HG03439 (cell line): ENCODE measurements at regions not wholly inside any gene's neighbourhood (a gene's known extent, or its start where the extent isn't known, plus 50 kb on each side); places are given as distances from the start of the nearest gene placed in this dataset.

Source experiments
- ATAC-seq: cut with Tn5 transposase; IDR thresholded peaks from one replicate; pipeline ENCODE4 v1.9.1; 2021; ENCODE audit warnings: mild to moderate bottlenecking, moderate library complexity; ENCODE audit not compliant: unreplicated experiment

GRCh38 chr14:42470427-42470719 lies 863.7 kb downstream of the LRFN5 start:
- no peak for ATAC-seq

DNA sequence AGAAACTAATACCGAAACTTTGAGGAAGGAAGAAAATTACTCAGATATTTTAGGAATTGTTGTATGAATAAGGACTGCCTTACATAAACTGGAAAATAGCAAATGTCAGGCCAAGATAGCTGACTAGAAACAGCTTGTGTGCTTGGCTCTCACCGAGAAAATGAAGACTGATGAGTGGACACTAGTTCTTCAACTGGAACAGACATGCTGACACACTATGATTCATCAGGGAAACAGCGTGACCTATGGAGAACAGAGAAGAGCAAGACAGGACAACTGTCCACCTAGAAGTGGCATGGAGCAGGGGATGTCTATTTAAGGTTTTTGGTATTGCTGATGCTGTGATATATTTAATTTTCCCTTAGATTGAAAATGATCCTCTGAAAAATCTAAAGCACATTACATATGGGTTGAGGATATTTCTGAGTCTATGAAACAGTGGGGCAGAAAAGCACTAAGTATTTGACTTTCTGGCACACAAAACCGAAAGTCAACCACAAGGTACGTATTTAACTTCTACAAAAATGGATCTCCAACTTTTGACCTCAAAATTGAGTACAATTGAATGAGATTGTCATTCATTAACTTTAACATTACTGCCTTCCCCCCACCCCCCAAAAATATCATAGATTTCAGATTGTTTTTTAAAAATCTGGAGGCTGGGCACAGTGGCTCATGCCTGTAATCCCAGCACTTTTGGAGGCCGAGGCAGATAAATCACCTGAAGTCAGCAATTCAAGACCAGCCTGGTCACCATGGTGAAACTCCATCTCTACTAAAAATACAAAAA lies 863.2 kb downstream of the LRFN5 start:
- no peak for ATAC-seq

GRCh38 chr14:42460673-42461072 lies 854.0 kb downstream of the LRFN5 start:
- no peak for ATAC-seq

DNA sequence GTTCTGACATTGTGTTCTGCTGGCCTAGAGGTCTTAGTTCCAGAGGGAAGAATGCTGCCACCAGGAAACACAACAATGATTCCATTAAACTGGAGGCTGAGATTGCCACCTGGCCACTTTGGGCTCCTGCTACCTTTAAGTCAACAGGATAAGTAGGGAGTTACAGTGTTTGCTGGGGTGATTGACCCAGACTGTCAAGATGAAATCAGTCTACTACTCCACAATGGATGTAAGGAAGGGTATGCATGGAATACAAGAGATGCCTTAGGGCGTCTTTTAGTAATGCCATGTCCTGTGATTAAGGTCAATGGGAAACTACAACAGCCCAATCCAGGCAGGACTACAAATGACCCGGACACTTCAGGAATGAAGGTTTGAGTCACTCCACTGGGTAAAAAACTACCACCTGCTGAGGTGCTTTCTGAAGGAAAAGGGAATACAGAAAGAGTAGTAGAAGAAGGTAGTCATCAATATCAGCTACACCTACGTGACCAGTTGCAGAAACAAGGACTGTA lies 852.6 kb downstream of the LRFN5 start:
- no peak for ATAC-seq

GRCh38 chr14:42441615-42442014 lies 834.9 kb downstream of the LRFN5 start:
- ATAC-seq, result no peak

- no peak for ATAC-seq
These were observed 831.1 kb downstream of the LRFN5 start for GRCh38 chr14:42437809-42438208.

DNA sequence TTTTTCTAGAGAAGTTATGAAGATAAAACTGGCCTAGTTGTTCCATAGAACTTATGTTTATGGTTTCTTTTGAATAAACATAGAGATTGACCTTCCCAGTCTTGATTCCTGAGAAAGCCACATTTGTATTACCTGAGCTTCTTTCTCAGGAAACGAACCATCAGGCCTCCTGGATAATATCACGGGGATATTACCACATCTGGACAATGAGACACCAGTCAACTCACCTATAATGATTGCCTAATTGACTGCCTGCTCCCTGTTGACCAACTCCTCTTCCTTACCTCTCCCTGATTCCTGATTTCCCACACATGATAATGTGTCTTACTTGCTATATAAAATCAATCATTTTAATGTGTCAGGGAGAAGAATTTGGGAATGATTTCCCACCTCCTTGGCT lies 822.7 kb downstream of the LRFN5 start:
- ATAC-seq, result no peak

GRCh38 chr14:42428996-42429395 lies 822.3 kb downstream of the LRFN5 start:
- peak; percentile 99 for ATAC-seq

DNA sequence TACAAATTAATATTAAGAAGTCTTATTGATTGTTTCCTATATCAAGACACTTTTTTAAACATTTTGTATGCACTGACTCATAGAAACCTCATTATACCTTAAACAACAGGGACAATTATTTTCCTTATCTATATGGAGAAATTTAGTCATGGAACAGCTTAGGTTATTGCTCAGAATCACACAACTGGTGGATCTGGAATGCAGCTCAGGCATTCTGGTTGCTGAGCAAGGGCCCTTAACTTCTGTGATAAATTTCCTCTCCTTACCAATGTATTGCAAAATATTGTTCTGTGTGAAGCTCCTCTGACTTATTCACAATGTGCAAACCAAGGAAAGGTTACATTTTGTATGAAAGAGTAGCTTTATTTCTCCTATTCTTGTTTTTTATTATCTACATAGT lies 817.8 kb downstream of the LRFN5 start:
- no peak for ATAC-seq

GRCh38 chr14:42421377-42422078 lies 814.9 kb downstream of the LRFN5 start:
- ATAC-seq, result no peak

GRCh38 chr14:42420071-42420470 lies 813.4 kb downstream of the LRFN5 start:
- ATAC-seq, result no peak

GRCh38 chr14:42407153-42407552 lies 800.5 kb downstream of the LRFN5 start:
- no peak for ATAC-seq

DNA sequence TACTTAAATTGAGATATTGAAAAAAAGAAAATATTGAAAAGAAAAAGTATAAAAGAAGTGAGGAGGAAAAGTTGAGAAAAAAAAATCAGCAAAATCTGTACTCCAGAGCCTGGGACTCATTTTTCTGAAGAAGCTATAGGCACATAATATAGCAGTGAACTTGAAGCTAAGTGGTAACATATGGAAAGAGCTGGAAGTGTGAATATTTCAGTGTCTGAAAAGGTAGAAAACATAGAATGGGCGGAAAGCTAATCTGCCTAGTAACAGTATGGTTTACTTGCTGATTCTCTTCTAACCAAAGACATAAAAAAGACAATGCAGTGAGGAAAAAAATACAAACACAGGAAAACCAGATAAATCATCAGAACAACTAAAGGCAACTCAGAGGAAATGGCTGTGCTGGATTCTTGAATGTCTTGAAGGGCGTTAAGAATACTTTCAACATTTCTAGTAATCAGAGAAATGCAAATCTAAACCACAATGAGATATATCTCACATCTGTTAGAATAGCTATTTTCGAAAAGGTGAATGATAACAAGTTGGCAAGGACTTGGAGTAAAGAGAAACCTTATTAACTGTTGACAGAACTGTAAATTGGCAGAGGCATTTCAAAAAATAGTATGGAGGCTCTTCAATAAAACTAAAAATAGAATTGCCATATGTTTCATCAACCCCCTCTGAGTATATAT lies 784.6 kb downstream of the LRFN5 start:
- ATAC-seq, result peak; percentile 84

DNA sequence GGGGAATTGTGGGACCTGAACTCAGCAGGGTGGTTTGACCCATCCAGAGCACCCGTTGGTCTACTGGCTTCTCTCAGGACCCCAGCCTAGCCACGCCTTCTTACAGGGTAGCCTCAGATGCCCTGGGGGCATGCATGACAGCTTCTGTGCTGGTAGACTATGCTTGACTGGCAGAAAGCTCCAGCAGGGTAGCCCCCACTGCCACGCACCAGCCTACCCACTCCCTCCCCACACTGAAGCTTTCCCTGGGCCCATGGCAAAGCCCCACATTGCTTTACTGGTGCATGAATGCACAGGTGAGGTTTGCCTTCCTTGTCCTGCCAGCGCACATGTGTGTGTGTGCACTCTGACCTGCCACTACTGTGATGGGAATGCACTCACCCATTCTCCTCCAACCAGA lies 772.2 kb downstream of the LRFN5 start:
- no peak for ATAC-seq

GRCh38 chr14:42378274-42378673 lies 771.6 kb downstream of the LRFN5 start:
- no peak for ATAC-seq

GRCh38 chr14:42374332-42374731 lies 767.7 kb downstream of the LRFN5 start:
- no peak for ATAC-seq

DNA sequence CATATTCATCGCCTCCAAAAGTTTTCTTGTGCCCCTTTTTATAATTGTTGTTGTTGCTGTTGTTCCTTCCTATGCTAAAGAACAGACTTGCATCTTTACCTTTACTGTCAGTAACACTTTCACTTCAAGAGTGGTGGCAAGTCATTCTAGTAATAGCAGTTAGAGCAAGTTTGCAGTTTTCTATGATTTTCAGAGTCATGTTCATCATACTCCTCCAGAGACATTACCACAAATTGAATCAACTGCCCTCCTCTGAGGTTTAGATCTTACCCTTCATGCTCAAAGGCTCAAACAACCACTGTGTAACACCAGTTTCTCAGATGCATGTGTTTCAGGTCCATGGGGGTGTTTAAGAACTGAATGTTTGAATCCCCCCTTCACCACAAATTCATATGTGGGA lies 763.4 kb downstream of the LRFN5 start:
- no peak for ATAC-seq

- no peak for ATAC-seq
These were observed 761.6 kb downstream of the LRFN5 start for GRCh38 chr14:42368234-42368633.

DNA sequence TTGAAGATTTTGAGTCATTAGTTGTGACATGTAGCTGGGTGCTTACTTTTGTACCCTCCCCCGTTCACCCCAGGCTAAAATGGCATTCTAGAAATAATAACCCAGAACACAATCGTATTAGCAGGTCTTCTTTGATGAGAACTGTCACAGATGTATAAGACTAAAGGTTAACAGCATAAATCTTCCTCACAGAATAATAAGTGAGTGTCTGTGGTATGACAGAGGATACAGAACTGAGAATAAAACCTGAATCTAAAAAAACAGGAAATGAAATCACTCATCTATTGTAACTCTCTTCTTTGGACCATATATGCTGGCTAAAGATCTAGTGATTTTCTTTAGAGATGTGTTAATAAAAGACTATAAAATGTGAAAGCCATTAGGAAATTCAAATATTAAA lies 746.6 kb downstream of the LRFN5 start:
- no peak for ATAC-seq

- ATAC-seq, result no peak
These were observed 729.2 kb downstream of the LRFN5 start for GRCh38 chr14:42335918-42336317.

DNA sequence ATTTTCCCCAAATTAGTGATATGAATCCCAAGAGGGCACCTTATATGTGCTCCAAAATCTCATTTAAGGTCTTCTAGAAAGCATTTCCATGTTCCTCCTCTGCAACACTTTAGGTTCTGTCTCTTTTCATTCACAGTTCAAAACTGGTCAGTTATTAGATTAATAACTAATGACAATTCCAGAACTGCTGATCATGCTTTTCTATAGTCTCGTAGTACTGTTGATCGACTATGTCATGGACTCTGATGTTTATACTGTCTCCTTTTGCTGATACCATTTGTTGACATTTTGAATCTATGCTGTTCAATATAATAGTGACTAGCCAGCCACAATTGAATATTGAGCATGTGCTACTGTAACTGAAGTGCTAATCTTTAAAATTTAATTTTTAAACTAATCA lies 728.3 kb downstream of the LRFN5 start:
- no peak for ATAC-seq

DNA sequence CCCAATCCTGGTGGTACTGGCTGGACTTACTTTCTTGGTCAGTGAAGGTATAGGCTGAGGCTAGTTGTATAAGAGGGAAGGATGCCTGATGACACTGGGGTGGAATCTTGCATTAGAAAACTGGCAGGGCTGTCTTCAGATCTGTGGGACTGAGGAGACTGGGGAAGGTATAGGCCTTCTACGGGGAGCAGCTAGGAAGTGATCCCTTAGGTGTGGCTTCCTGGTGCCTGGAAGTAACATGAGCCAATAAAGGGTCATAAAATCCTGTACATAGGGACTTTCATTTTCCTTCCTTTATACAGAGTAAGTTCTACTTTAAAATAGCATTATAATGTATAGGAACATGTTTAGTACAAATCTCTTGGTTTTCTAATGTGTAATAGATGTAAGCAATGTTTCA lies 716.8 kb downstream of the LRFN5 start:
- no peak for ATAC-seq
